Type B pancreatic cell (in vitro differentiated cells): ENCODE measurements at regions not wholly inside any gene's neighbourhood (a gene's known extent, or its start where the extent isn't known, plus 50 kb on each side); places are given as distances from the start of the nearest gene placed in this dataset.

ENCODE experiments used
- DNase-seq: peaks from one replicate; pipeline ENCODE4 v3.0.0; 2021; ENCODE audit warnings: mixed read lengths; ENCODE audit not compliant: unreplicated experiment; ENCODE audit errors: extremely low spot score
- H3K27ac Mint-ChIP-seq: 2 replicates; pipeline ENCODE4 v1.8.0; 2021; ENCODE audit warnings: mild to moderate bottlenecking, mixed read lengths
- H3K27me3 Mint-ChIP-seq: 2 replicates; pipeline ENCODE4 v1.8.0; 2021; ENCODE audit warnings: mixed read lengths
- H3K36me3 Mint-ChIP-seq: 2 replicates; pipeline ENCODE4 v1.8.0; 2021; ENCODE audit warnings: mixed read lengths
- H3K4me1 Mint-ChIP-seq: one replicate; pipeline ENCODE4 v1.8.0; 2021; ENCODE audit warnings: mixed read lengths; ENCODE audit not compliant: unreplicated experiment
- H3K4me3 Mint-ChIP-seq: 2 replicates; pipeline ENCODE4 v1.8.0; 2021; ENCODE audit warnings: mild to moderate bottlenecking, mixed read lengths
- H3K9me3 Mint-ChIP-seq: 2 replicates; pipeline ENCODE4 v1.8.0; 2021; ENCODE audit warnings: mixed read lengths
- TF ChIP-seq, protein P1 (sequence below): fragments of 200-600 bp; sonication (generic); conservative IDR thresholded peaks from 2 replicates; pipeline ENCODE4 v1.5.0; 2021; ENCODE audit warnings: antibody characterized with exemption, mild to moderate bottlenecking

DNA sequence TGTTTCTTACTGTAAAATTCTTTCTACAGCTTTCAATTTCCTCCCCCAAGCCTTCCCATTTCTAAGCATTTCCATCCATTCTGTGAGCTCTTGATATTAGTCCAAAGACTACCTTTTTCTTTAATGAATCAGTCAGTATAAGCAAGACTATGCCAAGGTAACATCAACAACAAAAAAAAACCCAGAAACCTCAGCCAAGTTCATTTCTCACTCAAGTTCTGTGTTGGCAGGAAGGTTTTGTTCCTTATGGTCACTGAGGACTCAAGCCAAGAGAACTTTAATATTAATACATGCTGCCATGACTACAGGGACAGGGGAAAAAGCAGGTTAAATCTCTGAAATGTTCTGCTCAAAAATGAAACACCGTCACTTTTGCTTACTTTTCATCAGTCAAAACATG is 621.2 kb upstream of the NRP1 start:
- Mint-ChIP-seq H3K4me1 (no peaks in the 10 kb centered on the region), H3K36me3 (no peaks in the 10 kb centered on the region), H3K27ac (no peak overlapping the region), H3K27me3 (peaks cover 5% of the 10 kb centered on the region), H3K9me3 (peaks cover 15% of the 10 kb centered on the region), H3K4me3 (no peak overlapping the region)
- no peak for DNase-seq
- TF ChIP-seq, protein P1, sequence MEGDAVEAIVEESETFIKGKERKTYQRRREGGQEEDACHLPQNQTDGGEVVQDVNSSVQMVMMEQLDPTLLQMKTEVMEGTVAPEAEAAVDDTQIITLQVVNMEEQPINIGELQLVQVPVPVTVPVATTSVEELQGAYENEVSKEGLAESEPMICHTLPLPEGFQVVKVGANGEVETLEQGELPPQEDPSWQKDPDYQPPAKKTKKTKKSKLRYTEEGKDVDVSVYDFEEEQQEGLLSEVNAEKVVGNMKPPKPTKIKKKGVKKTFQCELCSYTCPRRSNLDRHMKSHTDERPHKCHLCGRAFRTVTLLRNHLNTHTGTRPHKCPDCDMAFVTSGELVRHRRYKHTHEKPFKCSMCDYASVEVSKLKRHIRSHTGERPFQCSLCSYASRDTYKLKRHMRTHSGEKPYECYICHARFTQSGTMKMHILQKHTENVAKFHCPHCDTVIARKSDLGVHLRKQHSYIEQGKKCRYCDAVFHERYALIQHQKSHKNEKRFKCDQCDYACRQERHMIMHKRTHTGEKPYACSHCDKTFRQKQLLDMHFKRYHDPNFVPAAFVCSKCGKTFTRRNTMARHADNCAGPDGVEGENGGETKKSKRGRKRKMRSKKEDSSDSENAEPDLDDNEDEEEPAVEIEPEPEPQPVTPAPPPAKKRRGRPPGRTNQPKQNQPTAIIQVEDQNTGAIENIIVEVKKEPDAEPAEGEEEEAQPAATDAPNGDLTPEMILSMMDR, result no peak

DNA sequence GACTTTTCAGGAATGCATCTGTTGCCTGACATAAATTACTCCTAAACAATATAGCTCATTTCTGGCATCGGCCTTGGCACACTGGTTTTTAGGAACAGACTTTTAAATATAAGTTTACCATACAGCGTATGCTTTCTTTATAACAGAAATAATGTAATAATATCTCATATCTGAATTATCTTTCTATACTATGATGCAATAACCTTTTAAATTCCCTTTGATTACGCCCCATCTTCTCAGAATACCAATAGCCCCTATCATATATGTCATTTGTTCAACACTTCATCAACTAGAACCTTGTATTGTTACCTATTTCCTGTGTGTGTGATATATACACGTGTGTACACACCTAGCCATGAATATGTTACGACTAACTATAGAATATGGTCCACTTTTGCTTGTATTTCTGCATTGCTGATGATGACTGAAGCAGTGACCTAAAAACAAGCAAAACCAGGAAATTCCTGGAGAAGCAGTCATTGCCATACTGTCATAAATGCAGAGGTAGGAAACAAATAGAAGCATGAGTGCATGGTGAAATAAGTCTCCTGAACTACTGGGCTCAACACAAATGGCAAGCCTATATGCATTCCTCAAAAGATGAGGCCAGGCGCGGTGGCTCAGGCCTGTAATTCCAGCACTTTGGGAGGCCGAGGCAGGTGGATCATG is 618.4 kb upstream of the NRP1 start:
- no peaks in the 10 kb centered on the region for H3K36me3 Mint-ChIP-seq
- peaks cover 5% of the 10 kb centered on the region for H3K27me3 Mint-ChIP-seq
- TF ChIP-seq, protein P1, result no peak
- peaks cover 22% of the 10 kb centered on the region for H3K9me3 Mint-ChIP-seq
- no peak overlapping the region for H3K27ac Mint-ChIP-seq
- H3K4me1 Mint-ChIP-seq, result no peaks in the 10 kb centered on the region
- no peak for DNase-seq
- H3K4me3 Mint-ChIP-seq, result no peak overlapping the region

DNA sequence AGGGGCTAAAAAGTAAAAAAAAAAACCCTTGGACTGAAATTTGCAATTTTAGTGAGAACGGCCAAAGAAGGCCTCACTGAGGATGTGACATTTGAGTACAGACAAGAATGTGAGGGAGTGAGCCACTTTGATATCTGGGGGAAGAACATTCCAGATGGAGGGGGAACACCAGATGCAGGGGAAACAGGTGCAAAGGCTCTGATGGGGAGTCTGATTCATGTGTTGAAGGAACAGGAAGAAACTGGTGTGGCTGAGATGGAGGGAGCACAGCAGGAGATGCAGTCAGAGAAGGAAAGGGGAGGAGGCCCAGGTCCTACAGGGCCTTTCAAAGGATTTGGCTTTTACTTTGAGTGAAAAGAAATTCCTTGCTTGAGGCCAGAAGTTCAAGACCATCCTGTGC is 615.7 kb upstream of the NRP1 start:
- peaks cover 5% of the 10 kb centered on the region for H3K27me3 Mint-ChIP-seq
- TF ChIP-seq, protein P1, result no peak

DNA sequence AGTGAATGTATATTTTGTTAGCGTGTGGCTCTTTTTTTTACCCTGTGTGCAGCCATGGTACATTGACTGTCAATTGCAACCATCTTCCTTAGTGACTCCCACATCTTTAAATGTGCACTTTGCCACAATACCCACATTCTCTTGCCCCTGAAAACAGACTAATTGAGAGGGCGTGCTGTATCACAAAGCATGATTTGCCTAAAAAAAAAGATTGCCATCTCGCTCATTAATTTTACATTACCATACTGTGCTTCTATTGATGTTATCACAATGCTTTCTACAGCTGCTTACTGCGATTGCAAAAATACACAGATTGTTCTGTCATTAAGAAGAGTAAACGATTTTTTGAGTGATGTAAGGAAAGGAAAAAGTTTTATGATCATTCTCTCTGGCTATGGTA is 613.1 kb upstream of the NRP1 start:
- H3K36me3 Mint-ChIP-seq, result no peaks in the 10 kb centered on the region
- no peak overlapping the region for H3K4me3 Mint-ChIP-seq
- H3K9me3 Mint-ChIP-seq, result peaks cover 14% of the 10 kb centered on the region
- TF ChIP-seq, protein P1, result no peak
- DNase-seq, result no peak
- no peaks in the 10 kb centered on the region for H3K4me1 Mint-ChIP-seq
- peaks cover 5% of the 10 kb centered on the region for H3K27me3 Mint-ChIP-seq
- no peak overlapping the region for H3K27ac Mint-ChIP-seq

More for the DNA sequence above, 615.7 kb upstream of the NRP1 start:
- DNase-seq, result no peak
- Mint-ChIP-seq H3K4me3 (no peak overlapping the region), H3K4me1 (no peaks in the 10 kb centered on the region), H3K27ac (no peak overlapping the region), H3K9me3 (peaks cover 14% of the 10 kb centered on the region), H3K36me3 (no peaks in the 10 kb centered on the region)

DNA sequence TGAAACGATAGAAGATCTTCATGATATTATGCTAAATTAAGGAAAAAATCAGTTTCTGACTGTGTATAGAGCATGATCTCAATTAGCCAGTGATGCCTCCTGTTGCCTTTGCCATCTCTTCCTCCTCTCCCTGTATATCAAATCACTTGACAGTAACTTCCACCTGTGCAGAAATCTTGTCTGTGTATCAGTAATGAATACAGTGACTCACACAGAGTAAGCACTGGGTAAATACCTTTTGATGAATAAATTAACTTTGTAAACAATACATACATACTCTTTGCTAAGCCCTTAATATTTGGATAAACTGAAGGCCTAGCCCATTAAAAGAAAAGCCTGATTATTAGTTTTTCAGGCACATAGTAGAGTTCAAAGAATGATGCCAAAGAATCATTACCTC is 610.6 kb upstream of the NRP1 start:
- Mint-ChIP-seq H3K4me3 (no peak overlapping the region), H3K27ac (no peak overlapping the region), H3K9me3 (peaks cover 5% of the 10 kb centered on the region), H3K27me3 (no peaks in the 10 kb centered on the region), H3K36me3 (no peaks in the 10 kb centered on the region), H3K4me1 (peaks cover under 1% of the 10 kb centered on the region)
- no peak for DNase-seq
- TF ChIP-seq, protein P1, result no peak
